Fibroblast of lung (primary cell): ENCODE measurements at regions not wholly inside any gene's neighbourhood (a gene's known extent, or its start where the extent isn't known, plus 50 kb on each side); places are given as distances from the start of the nearest gene placed in this dataset.

Experiments used
- DNase-seq, 2 donors: peaks; one replicate each; pipeline versions ENCODE4 v3.0.0 to v3.0.0-alpha.2; 2010; ENCODE audit warnings: low read depth in 2 of 2
- H2AFZ ChIP-seq: 2 replicates; pipeline ENCODE4 v1.5.1; 2012; ENCODE audit warnings: low read length, control low read depth, inconsistent platforms
- H3K27ac ChIP-seq: 2 replicates; pipeline ENCODE4 v1.5.1; 2011; ENCODE audit warnings: low read length, control low read depth; ENCODE audit not compliant: insufficient read depth
- H3K27me3 ChIP-seq: 2 replicates; pipeline ENCODE4 v1.5.1; 2011; ENCODE audit warnings: mild to moderate bottlenecking, low read length; ENCODE audit not compliant: control insufficient read depth, insufficient read depth
- H3K36me3 ChIP-seq: 2 replicates; pipeline ENCODE4 v1.5.1; 2011; ENCODE audit warnings: low read length; ENCODE audit not compliant: control insufficient read depth, insufficient read depth
- H3K4me1 ChIP-seq: 2 replicates; pipeline ENCODE4 v1.5.1; 2011; ENCODE audit warnings: low read length; ENCODE audit not compliant: control insufficient read depth, insufficient read depth; ENCODE audit errors: extremely low read depth
- H3K4me2 ChIP-seq: 2 replicates; pipeline ENCODE4 v1.5.1; 2011; ENCODE audit warnings: low read length, control low read depth; ENCODE audit not compliant: insufficient read depth; ENCODE audit errors: extremely low read depth
- H3K4me3 ChIP-seq, 4 experiments: fragments of 200-600 bp in 1 of 4; sonication (generic) in 1 of 4; replicated peaks in 1 of 4; 2 replicates each; pipeline ENCODE4 v1.5.1; 2011 to 2016; ENCODE audit warnings: low read length in 4 of 4, low read depth in 3 of 4, mild to moderate bottlenecking in 3 of 4, control low read depth in 2 of 4, inconsistent platforms in 1 of 4, mixed read lengths in 1 of 4; ENCODE audit not compliant: insufficient read depth in 1 of 4; ENCODE audit errors: control extremely low read depth in 1 of 4
- H3K79me2 ChIP-seq: 2 replicates; pipeline ENCODE4 v1.5.1; 2012; ENCODE audit warnings: mild to moderate bottlenecking, low read length, inconsistent platforms; ENCODE audit not compliant: control insufficient read depth, insufficient read depth
- H3K9ac ChIP-seq: 2 replicates; pipeline ENCODE4 v1.5.1; 2011; ENCODE audit warnings: mild to moderate bottlenecking, low read length, control low read depth; ENCODE audit not compliant: insufficient read depth
- H3K9me3 ChIP-seq: 2 replicates; pipeline ENCODE4 v1.5.1; 2012; ENCODE audit warnings: low read depth, low read length; ENCODE audit not compliant: control insufficient read depth, insufficient read depth
- H4K20me1 ChIP-seq: 2 replicates; pipeline ENCODE4 v1.5.1; 2011; ENCODE audit warnings: low read length; ENCODE audit not compliant: control insufficient read depth, insufficient read depth; ENCODE audit errors: extremely low read depth
- EZH2 ChIP-seq: IDR thresholded peaks from 2 replicates; pipeline ENCODE4 v1.5.1; 2012; ENCODE audit warnings: low read length, control low read depth, mild to moderate bottlenecking; ENCODE audit errors: missing control alignments
- TF ChIP-seq, protein P1 (sequence below), 2 donors: IDR thresholded peaks in 1 of 2; conservative IDR thresholded peaks in 1 of 2; 1 replicate in 1 of 2; 2 replicates in 1 of 2; pipeline ENCODE4 v1.5.1; 2011 to 2012; ENCODE audit warnings: low read length in 2 of 2, control low read depth in 1 of 2, inconsistent platforms in 1 of 2, low read depth in 1 of 2, mild to moderate bottlenecking in 1 of 2

DNA sequence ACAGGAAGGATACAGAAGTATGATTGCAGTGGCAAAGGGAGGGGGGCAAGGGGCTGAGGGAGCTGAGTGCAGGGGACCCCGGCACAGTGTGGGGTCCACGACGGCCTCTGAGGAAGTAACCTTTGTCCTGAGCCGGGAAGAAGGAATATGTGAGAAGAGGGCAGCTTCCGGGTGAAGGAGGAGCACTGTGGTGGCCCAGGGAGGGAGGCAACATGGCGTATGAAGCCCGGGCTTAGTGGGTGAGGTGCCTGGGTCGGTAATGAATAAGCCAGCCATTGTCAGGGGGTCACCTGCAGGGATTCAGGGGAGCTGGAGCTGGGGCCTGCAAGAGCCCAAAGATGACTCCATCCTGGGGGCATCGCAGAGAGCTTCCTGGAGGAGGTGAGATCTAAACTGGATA is 200.4 kb downstream of the FOXD2 start:
- Histone ChIP-seq H2AFZ (no peak overlapping the region), H3K27ac (no peak overlapping the region), H3K79me2 (no peaks in the 10 kb centered on the region), H3K36me3 (no peaks in the 10 kb centered on the region), H3K9ac (no peak overlapping the region), H4K20me1 (no peaks in the 10 kb centered on the region), H3K4me1 (no peaks in the 10 kb centered on the region), H3K9me3 (no peaks in the 10 kb centered on the region), H3K4me3 (no peak overlapping the region), H3K27me3 (no peaks in the 10 kb centered on the region), H3K4me2 (no peak overlapping the region)
- DNase-seq, result no peak
- TF ChIP-seq EZH2, result no peak
- TF ChIP-seq, protein P1, sequence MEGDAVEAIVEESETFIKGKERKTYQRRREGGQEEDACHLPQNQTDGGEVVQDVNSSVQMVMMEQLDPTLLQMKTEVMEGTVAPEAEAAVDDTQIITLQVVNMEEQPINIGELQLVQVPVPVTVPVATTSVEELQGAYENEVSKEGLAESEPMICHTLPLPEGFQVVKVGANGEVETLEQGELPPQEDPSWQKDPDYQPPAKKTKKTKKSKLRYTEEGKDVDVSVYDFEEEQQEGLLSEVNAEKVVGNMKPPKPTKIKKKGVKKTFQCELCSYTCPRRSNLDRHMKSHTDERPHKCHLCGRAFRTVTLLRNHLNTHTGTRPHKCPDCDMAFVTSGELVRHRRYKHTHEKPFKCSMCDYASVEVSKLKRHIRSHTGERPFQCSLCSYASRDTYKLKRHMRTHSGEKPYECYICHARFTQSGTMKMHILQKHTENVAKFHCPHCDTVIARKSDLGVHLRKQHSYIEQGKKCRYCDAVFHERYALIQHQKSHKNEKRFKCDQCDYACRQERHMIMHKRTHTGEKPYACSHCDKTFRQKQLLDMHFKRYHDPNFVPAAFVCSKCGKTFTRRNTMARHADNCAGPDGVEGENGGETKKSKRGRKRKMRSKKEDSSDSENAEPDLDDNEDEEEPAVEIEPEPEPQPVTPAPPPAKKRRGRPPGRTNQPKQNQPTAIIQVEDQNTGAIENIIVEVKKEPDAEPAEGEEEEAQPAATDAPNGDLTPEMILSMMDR (conservative IDR thresholded peaks at IDR 0.05 in 1 of 2, IDR thresholded peaks at IDR 0.05 in 1 of 2; ENCODE audit: low read depth in 1 of 2, low read length in 2 of 2), result no peak

DNA sequence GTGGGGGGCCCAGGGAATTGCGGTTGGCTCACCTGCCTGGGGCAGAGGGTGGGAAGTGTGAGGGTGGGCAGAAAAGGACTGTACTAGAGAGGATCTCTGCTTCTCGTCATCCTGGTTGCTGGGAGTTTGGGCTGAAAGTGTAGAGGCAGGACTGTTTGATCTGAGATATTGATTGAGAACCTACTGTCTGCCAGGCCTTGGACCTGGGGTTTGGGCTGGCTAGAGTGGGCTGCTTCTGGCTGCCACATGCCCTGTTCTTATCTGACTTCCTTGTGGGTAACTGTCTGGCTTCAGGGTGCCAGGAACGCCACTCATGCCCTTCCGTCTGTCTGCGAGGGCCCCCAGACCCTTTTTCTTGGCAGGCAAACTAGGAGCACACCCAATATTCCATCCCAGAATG is 200.9 kb downstream of the FOXD2 start:
- Histone ChIP-seq H3K27me3 (no peaks in the 10 kb centered on the region), H3K4me1 (no peaks in the 10 kb centered on the region), H3K27ac (no peak overlapping the region), H3K4me3 (no peak overlapping the region), H3K9ac (no peak overlapping the region), H3K4me2 (no peak overlapping the region), H3K9me3 (no peaks in the 10 kb centered on the region), H4K20me1 (no peaks in the 10 kb centered on the region), H2AFZ (no peak overlapping the region), H3K36me3 (no peaks in the 10 kb centered on the region), H3K79me2 (no peaks in the 10 kb centered on the region)
- no peak for DNase-seq
- TF ChIP-seq EZH2, result no peak
- TF ChIP-seq, protein P1 (conservative IDR thresholded peaks at IDR 0.05 in 1 of 2, IDR thresholded peaks at IDR 0.05 in 1 of 2; ENCODE audit: low read depth in 1 of 2, low read length in 2 of 2), result no peak

DNA sequence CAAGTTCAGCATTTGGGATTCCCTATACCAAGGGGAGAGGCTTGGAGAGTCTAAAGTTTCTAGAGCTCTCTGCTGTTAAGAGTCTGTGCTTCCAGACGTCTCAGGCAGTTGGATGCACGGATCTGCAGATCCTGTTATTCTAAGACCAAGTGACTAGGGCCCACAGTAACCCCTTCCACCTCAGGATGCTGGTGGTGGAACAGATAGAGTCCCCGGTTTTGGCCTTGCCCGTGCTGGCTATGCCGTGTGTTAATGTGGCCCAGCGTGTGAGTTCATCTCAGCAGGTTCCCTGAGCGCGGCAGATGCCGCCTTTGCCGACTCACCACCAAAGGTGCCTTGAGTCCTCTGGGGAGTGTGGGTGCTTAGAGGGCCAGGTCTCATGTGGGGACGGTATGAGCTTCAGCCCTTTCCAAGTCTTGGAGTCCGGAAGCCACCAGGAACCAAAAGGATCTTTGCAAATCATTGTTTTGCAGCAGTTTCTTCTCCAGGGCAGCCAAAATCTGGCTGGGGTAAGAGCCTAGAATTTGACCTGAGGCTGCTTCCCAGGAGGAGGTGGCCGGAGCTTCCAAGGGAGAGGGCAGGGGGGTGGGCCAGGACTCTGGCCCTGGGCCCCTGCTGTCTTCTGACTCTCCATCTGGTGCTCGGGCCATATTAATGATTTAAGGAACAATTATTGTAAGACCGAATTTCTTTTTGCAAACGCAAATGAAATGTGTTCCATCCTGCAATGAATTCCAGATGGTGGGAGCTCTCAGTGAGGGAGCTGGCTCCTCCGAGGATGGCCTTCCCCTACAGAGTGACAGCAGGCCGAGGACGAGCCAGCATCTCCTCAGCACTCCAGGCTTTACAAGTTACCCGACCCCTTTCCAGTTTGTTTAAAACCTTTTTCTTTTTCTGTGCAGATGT is 205.7 kb downstream of the FOXD2 start:
- Histone ChIP-seq H3K4me1 (no peaks in the 10 kb centered on the region), H2AFZ (no peak overlapping the region), H3K4me2 (no peak overlapping the region), H3K4me3 (no peak overlapping the region), H3K27me3 (peaks cover 2% of the 10 kb centered on the region), H4K20me1 (no peaks in the 10 kb centered on the region), H3K79me2 (no peaks in the 10 kb centered on the region), H3K9ac (no peak overlapping the region), H3K27ac (no peak overlapping the region), H3K36me3 (no peaks in the 10 kb centered on the region), H3K9me3 (no peaks in the 10 kb centered on the region)
- TF ChIP-seq, protein P1 (conservative IDR thresholded peaks at IDR 0.05 in 1 of 2, IDR thresholded peaks at IDR 0.05 in 1 of 2; ENCODE audit: low read depth in 1 of 2, low read length in 2 of 2), result no peak
- no peak for TF ChIP-seq EZH2
- DNase-seq, result no peak
